Body of pancreas (tissue), 4 donors: ENCODE measurements at regions not wholly inside any gene's neighbourhood (a gene's known extent, or its start where the extent isn't known, plus 50 kb on each side); places are given as distances from the start of the nearest gene placed in this dataset.
A peak's percentile ranks its signal among the peaks of the same experiment; 100 is the strongest.

Experiments used
- ATAC-seq: fragments of 150-250 bp; one replicate; pipeline ENCODE4 v1.9.1; 2016
- DNase-seq, 4 donors: peaks; one replicate each; pipeline ENCODE4 v3.0.0-alpha.2; 2019
- H3K27ac ChIP-seq, 4 donors: fragments of 200-600 bp; sonication (generic); 1 replicate in 3 of 4; 2 replicates in 1 of 4; pipeline versions ENCODE4 v1.5.1 to v1.6.1; 2016 to 2019; ENCODE audit warnings: mild to moderate bottlenecking in 1 of 4, mixed read lengths in 1 of 4, moderate library complexity in 1 of 4
- H3K27me3 ChIP-seq, 2 donors: fragments of 200-600 bp; sonication (generic); one replicate each; pipeline ENCODE4 v1.6.0; 2016; ENCODE audit warnings: mild to moderate bottlenecking in 1 of 2
- H3K36me3 ChIP-seq, 2 donors: fragments of 200-600 bp; sonication (generic); replicated peaks in 1 of 2; 2 replicates each; pipeline ENCODE4 v1.5.1; 2016; ENCODE audit warnings: low read depth in 2 of 2; ENCODE audit not compliant: insufficient read depth in 1 of 2
- H3K4me1 ChIP-seq: fragments of 200-600 bp; sonication (generic); one replicate; pipeline ENCODE4 v1.6.0; 2016
- H3K4me3 ChIP-seq, 2 donors: fragments of 200-600 bp; sonication (generic); 1 replicate in 1 of 2; 2 replicates in 1 of 2; pipeline ENCODE4 v1.5.1; 2016 to 2019
- H3K9me3 ChIP-seq, 3 donors: fragments of 200-600 bp; sonication (generic); 1 replicate in 2 of 3; 2 replicates in 1 of 3; pipeline ENCODE4 v1.5.1; 2016
- CTCF ChIP-seq, 7 experiments: fragments of 450-650 bp in 4 of 7; fragments of 200-600 bp in 3 of 7; sonication (generic) in 3 of 7; IDR thresholded peaks; one replicate each; pipeline ENCODE4 v1.5.1; 2016 to 2019; ENCODE audit warnings: antibody characterized with exemption in 7 of 7
- POLR2A ChIP-seq, 3 donors: fragments of 450-650 bp; IDR thresholded peaks; one replicate each; pipeline ENCODE4 v1.6.1; 2016; ENCODE audit warnings: antibody characterized with exemption in 3 of 3, mild to moderate bottlenecking in 2 of 3
- WGBS, 2 donors: methylation state at CpG; one replicate each; pipeline ENCODE4 v1.1.5; 2017; 5-methylcytosine and 5-hydroxymethylcytosine counted together
- intact Hi-C: fragments of 100-400 bp; cut with DNase I; formaldehyde crosslinking; loops from one replicate; pipeline ENCODE4 v1.15.1; 2023

DNA sequence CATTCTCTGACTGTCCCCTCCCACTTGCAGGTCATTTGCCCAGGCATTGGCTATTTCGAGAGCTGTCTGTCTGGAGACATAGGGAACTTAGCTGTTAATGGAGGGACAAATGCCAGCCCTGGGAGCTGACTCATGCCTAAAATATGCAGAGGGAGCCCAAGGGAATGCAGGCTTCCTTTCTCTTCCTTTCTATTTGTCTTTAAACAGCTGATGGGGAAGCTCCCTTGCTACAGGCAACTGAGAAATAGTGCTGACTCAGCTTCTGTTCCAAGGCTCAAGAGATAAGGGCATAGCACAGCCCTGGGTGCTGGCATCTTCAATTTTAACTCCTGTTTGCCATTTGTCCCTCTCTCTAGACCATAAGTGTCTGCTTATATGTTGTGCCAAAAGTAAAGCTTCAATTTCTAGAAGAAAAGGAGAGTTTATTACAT, 82.7 kb upstream of the C1GALT1 start:
- WGBS, 2 donors = 33 to 40% methylated on average over 1 of the region's 1 CpG
- ATAC-seq (peak; percentile 96), DNase-seq (peak; percentile 76 to 85 (median 80))
- Histone ChIP-seq H3K27me3 (no peaks in the 10 kb centered on the region), H3K4me1 (peaks cover 15% of the 10 kb centered on the region), H3K4me3 (no peak overlapping the region), H3K27ac (peak overlapping the region; percentile 33 to 46 (median 36)), H3K9me3 (no peaks in the 10 kb centered on the region), H3K36me3 (no peaks in the 10 kb centered on the region)
- intact Hi-C loops = loop anchor here (10.0 kb wide), 1 partner anchor 435 kb away; the partner anchor contains the start of gene COL28A1
- no peak for TF ChIP-seq CTCF (IDR thresholded peaks at IDR 0.05)
- no peak for TF ChIP-seq POLR2A (IDR thresholded peaks at IDR 0.05)

- Histone ChIP-seq H3K9me3 (no peaks in the 10 kb centered on the region), H3K4me3 (no peak overlapping the region), H3K27ac (peak overlapping the region in 1 of 4 donors; percentile 33), H3K27me3 (no peaks in the 10 kb centered on the region), H3K36me3 (no peaks in the 10 kb centered on the region), H3K4me1 (peaks cover 15% of the 10 kb centered on the region)
- no peak for ATAC-seq
- 81 to 87% methylated on average over 8 of the region's 8 CpGs for WGBS, 2 donors
- intact Hi-C loops = no loop called here
- no peak for DNase-seq
- TF ChIP-seq POLR2A (IDR thresholded peaks at IDR 0.05) = no peak
- no peak for TF ChIP-seq CTCF (IDR thresholded peaks at IDR 0.05)
Measured at GRCh38 chr7:7100432-7100849, 81.9 kb upstream of the C1GALT1 start.

GRCh38 chr7:7102906-7103305, 79.4 kb upstream of the C1GALT1 start:
- TF ChIP-seq CTCF (IDR thresholded peaks at IDR 0.05) = no peak
- TF ChIP-seq POLR2A (IDR thresholded peaks at IDR 0.05) = no peak
- WGBS, 2 donors = 48 to 53% methylated on average over 11 to 12 of the region's 12 CpGs
- H3K27ac ChIP-seq = no peak overlapping the region
- intact Hi-C loops = no loop called here
- H3K4me3 ChIP-seq = no peak overlapping the region
- no peak for ATAC-seq
- peaks cover 15% of the 10 kb centered on the region for H3K4me1 ChIP-seq
- H3K36me3 ChIP-seq = no peaks in the 10 kb centered on the region
- H3K27me3 ChIP-seq = no peaks in the 10 kb centered on the region
- H3K9me3 ChIP-seq = no peaks in the 10 kb centered on the region
- DNase-seq = peak in 1 of 4 donors; percentile 11

DNA sequence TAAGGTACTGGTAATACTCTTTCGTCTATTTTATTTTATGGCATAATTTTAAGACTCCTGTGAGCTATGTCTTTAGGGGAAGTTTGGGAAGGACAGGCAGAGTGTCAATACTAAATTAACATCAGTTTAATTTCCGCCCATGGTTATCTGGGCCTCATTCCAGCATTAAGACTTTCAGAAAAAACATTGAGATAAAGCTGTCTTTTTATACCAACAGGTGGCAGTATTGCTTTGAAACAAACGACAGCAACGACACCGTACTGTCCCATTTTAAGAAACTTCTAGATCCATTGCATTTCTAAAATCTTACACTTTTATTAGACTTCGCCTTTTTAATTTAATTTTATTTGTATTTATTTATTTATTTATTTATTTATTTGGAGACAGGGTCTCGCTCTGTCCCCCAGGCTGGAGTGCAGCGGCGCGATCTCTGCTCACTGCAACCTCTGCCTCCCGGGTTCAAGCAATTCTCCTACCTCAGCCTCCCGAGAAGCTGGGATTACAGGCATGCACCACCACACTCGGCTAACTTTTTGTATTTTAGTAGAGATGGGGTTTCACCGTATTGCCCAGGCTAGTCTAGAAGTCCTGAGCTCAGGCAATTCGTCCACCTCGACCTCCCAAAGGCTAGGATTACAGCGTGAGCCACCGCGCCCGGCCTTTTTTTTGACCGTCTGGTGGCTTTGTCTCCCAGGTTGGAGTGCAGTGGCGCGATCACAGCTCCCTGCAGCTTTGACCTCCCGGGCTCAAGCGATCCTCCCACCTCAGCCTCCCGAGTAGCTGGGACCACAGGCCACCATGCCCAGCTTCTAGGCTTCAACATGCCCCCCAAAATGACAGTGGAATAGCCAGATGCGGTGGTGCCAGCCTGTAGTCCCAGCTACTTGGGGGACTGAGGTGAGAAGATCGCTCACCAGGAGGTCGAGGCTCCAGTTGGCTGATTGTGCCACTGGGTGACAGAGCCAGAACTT, 78.7 kb upstream of the C1GALT1 start:
- ATAC-seq (peak; percentile 64), DNase-seq (peak in 1 of 4 donors; percentile 28)
- no peak overlapping the region for H3K4me3 ChIP-seq

More for the DNA sequence above, 78.7 kb upstream of the C1GALT1 start:
- H3K36me3 ChIP-seq = no peaks in the 10 kb centered on the region
- 69 to 70% methylated on average over 29 of the region's 29 CpGs for WGBS, 2 donors
- H3K4me1 ChIP-seq = peaks cover 15% of the 10 kb centered on the region
- no peak overlapping the region for H3K27ac ChIP-seq
- H3K9me3 ChIP-seq = no peaks in the 10 kb centered on the region
- intact Hi-C loops = no loop called here
- no peaks in the 10 kb centered on the region for H3K27me3 ChIP-seq
- TF ChIP-seq POLR2A (IDR thresholded peaks at IDR 0.05) (no peak), CTCF (IDR thresholded peaks at IDR 0.05) (peak; percentile 51 to 80 (median 75))
